GM18868 (cell line): ENCODE measurements at regions not wholly inside any gene's neighbourhood (a gene's known extent, or its start where the extent isn't known, plus 50 kb on each side); places are given as distances from the start of the nearest gene placed in this dataset.

Experiments used
- ATAC-seq: cut with Tn5 transposase; IDR thresholded peaks from one replicate; pipeline ENCODE4 v1.9.1; 2021; ENCODE audit warnings: mild to moderate bottlenecking, moderate library complexity; ENCODE audit not compliant: unreplicated experiment

DNA sequence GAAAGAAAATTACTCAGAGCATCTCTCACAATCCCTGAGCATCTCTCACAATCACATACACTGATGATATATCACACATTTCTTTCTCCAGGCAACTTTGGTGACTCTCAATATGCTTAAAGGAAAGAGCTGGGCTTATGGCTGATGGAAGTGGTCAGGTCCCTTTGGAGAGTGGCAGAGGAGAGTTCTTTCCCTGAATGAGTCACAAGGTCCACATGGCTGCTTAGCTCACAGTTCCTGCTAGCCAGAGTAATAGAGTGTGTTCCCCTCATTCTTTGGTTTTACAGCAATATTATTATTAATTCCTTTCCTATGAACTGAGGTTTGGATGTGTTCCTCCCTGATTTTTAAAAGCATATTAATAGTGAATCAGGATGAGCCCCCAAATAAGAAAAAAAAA, 287.4 kb downstream of the C7orf25 start:
- ATAC-seq, result no peak

- no peak for ATAC-seq
Observed at GRCh38 chr7:42621543-42622219, 290.2 kb downstream of the C7orf25 start.

- ATAC-seq, result no peak
Observed at GRCh38 chr7:42618651-42619360, 293.1 kb downstream of the C7orf25 start.

DNA sequence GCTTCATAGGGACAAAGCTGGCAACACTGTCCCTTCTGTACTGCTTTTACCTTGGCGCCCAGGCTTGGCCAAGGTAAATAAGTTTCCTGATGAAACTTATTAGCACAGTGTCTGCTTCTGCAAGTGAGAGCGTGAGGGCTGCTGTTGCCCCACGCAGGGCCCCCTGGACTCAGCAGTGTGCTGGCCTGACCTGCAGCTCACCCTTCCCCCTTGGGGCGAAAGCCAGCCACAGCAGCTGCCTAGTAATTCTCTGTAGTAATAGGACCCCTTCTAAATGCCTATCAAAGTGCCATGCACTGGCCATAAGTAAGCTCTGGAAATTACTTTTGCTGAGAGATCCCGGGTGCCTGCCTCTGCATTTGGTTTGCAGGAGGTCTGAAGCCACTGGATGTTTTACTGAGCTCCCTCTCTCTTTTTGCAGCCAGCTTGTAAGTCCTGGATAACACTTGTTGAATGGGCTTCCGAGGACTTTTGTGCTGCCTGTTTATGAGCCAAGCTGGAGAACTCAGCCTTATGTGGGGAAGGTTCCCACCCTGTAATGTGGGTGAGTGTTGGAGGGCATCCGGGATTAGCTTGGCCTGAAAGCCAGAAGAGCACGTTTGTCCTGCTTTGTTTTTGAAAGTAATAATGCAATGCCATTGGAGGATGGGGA, 293.9 kb downstream of the C7orf25 start:
- ATAC-seq, result no peak

GRCh38 chr7:42617071-42617765, 294.7 kb downstream of the C7orf25 start:
- no peak for ATAC-seq

DNA sequence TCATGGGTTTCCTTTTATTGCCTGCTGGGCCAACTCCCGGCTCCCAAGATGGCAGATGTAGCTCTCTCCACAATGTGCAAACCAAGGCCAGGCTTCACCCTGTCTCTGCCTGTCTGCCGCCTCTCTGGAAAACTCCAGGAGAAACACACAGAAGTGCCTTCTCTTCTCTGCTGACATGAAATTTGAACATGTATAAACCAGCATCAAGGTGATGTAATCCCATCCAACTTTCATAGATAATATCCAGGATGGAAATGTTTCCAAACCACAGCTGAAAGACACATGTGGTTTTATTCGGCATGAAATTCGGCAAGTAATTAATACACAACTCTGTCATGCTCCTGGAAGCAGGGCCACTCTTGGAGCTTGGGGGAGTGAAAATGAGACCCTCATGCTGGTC, 297.2 kb downstream of the C7orf25 start:
- ATAC-seq, result no peak

- ATAC-seq, result no peak
Observed at GRCh38 chr7:42611961-42612360, 299.9 kb downstream of the C7orf25 start.

DNA sequence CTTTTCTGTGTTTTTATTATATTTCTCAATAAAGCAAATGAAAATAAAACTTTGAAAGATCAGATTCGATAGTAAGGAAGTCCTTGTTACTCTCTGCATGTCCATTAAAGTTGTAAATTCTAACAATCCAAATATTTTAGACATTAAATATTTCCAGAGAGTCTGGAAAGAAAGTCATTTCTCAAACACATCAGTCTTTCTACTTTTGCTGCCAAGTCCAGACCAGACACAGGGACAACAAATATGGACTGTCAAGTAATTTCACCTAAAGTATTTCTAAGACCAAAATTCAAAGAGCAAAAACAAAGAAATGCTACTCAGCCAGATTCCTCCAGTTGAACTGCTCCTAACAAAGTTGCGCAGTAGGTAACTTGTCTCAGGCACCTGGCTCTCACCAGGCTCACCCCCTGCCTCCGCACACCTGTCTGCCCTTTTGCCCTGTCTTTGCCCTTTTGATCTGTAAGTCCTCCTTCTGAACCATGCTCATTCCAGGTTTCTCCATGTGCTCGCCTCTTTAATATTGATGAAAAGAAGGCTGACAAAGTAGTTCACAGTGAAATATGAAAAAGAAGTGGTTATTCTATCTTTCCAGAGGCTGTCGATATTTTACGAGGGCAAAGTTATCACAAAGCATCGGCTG, 300.5 kb downstream of the C7orf25 start:
- ATAC-seq, result no peak

DNA sequence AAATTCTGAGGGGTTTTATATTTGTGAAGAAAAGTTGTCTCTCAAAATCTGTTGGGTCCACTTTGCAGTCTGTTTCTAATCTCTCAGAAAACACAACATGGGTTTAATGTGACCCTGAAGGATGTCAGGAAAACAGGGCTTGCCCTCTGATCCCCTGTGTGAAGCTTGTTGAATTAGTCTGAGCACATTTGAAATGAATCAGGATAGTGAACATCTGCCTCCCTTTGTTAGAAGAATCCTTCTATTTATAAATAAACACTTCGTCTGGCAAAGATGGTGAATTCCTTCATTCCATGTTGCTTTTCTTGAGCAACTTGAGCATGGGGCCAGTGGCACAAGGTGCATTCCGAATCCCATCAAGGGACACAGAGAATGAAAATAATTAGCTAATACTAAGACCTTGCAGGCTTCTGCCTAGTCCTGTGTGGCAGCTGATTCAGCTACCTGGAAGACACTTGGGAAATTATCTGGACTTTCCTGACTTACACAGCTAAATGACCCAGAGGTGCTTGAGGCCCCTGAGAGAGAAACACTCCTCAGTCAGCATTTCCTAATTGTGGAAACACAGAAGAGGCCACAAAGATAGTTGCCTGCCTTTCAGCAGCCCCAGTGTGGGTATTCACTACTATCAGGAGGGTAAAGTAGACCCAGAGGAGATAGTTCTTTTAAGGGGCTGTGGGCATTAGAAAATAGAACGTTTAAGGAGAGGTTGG, 305.5 kb downstream of the C7orf25 start:
- ATAC-seq, result no peak

DNA sequence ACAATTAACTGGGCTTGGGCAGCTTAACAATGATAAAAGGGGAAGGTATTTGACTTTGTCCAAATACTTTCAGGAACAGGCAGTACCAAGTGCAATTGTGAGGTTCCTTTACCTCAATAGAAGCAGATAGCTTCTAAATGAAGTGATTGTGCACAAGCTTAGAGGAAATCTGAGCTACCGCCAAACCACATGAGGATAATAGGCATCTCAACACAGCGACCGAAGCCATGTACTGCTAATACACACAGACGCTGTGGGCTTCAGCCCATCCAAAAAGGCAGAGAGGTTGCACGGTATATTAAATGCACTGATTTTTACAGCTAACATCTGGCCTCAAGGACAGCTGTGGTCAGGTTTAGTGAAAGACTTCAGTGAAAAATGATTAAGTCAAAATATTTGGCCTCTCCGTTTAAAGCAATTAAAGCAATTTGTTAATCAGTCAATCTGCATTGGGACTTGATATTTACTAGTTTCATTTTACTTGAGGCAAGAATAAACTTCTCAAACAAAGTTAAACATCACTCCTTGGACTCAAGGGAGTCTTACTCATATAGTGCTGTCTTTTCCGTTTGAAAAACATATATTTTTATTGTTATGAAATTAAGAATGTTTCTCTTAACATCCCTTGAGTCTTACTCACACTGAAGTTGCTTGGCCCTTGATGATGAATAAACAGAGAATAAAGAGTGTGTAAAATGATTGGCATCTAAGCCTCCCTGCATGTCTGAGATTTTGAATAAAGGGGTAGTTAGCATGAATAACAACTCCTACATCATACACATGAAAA, 306.3 kb downstream of the C7orf25 start:
- no peak for ATAC-seq

DNA sequence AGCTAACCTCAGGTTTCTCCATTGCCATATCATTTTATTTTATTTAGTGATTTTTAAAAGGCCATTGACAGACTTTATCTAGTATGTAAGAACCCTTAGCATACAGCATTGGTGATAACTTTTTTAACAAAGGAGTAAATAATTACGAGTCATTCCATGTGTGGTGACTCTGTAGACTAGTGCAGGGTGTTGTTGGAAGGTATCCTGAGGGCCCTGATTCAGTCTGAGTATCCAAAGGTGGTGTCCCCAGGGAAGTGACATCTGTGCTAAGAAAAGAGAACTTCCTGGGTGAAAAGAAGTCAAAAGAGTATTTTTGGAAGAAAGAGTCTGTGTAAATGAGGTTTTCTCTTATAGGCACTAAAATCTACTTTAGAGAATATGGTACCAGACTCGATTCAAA, 308.4 kb downstream of the C7orf25 start:
- no peak for ATAC-seq

DNA sequence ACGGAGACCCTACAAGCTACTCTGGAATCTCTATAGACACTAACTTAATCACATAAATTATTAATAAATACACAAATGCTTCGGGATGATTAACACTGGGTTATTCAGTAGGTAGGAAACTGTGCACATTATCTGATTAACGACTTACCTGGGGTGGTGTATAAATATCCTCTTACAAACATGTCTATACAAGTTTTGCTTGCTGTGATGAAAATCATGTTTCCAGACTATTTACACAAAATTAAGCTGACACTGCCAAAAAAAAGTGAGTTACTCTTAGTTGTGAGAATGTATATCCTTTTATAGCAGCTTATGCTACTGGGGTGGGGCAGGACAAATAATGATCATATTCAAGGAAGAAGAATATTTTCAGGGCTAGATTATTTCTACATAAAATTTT, 314.6 kb downstream of the C7orf25 start:
- no peak for ATAC-seq

DNA sequence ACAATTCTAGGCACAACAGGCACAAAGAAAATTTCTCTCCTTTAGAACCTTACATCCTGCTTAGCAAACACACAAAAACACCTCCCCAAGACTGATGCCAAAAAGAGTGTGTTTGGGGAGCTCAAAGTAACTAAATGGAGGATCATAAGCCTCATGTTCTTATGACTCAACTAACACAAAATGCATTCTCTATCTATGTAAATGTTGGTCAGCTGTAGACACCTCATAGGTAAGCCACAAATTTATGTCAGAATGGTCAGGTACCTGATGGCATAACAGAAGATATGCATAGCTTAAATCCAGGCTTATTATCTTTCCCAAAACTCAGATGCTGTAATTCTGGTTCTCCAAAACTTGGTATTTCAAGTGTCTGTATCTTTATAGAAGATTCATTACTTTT, 315.1 kb downstream of the C7orf25 start:
- ATAC-seq, result no peak

GRCh38 chr7:42593860-42594259, 318.0 kb downstream of the C7orf25 start:
- no peak for ATAC-seq

GRCh38 chr7:42590771-42591310, 321.0 kb downstream of the C7orf25 start:
- ATAC-seq, result no peak

DNA sequence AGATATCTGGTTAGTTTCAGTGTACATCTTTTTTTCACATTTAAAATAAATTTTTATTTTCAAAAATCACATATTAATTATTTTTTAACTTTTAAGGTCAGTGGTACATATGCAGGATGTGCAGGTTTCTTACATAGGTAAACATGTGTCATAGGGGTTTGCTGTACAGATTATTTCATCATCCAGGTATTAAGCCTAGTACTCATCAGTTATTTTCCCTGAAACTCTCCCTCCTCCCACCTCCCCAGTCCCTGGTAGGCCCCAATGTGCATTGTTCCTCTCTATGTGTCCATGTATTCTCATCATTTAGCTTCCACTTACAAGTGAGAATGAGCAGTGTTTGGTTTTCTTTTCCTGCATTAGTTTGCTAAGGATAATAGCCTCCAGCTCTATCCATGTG, 323.0 kb downstream of the C7orf25 start:
- no peak for ATAC-seq

- ATAC-seq, result no peak
Observed at GRCh38 chr7:42587806-42588205, 324.1 kb downstream of the C7orf25 start.

DNA sequence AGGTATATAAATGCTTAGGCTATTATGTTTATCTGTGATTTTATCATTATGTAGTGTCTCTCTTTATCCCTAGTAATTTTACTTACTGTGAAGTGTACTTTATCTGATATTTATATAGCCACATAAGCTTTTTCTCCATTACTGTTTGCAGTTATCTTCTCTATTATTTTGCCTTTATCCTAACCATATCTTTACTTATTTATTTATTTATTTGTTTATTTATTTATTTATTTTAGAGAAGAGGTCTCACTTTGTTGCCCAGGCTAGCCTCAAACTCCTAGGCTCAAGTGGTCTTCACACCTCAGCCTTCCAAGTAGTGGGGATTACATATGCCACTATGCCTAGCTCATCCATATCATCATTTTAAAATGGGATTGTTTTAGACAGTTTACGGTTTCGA, 331.8 kb downstream of the C7orf25 start:
- ATAC-seq, result no peak

DNA sequence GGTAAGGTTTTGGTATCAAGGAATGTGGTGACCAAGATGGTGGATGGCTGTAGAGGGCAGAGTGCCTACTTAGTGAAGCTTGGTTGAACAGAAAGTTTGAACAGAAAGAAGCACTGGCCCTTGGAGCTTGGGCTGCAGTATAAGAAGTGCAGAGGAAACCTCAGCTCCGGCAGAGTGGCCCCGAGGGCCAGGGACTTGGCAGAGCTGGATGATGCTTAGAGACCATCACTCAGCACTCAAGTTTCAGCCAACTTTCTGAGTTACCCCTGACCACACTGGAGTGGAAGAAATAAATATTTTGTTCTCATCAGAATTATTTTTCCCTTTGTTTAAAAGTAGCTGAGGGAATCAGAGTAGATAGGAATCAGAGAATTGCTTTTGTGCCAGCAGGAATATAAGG, 336.7 kb downstream of the C7orf25 start:
- no peak for ATAC-seq
